ENCODE measurements at regions not wholly inside any gene's neighbourhood (a gene's known extent, or its start where the extent isn't known, plus 50 kb on each side); places are given as distances from the start of the nearest gene placed in this dataset.

DNA sequence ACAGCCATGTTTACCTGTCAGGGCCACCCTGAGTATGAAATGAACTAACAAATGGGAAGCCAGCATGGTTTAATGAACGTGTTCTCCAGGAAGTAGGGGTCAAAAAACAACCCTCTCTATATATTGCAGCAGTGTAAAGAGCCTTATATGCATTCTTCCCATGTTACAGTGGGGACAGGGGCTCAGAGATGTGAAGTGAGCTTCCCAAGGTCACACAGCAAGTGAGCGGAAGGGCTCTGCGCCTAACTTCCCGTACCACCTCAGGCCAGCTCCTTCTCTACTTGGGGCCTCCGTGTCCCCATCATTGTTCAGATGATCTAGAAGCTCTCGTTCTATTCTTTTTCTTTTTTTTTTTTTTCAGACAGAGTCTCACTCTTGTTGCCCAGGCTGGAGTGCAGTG, 105.1 kb upstream of the MAP1LC3B2 start:
- TF ChIP-seq POLR2AphosphoS5 (IDR thresholded peaks at IDR 0.05; ENCODE audit: borderline replicate concordance, low read depth, low read length), result no peak
- TF ChIP-seq EZH2 (IDR thresholded peaks at IDR 0.05), result no peak
- TF ChIP-seq FOXP2 (optimal IDR thresholded peaks at IDR 0.05; ENCODE audit: control extremely low read depth, extremely low read length, insufficient read depth), result no peak
- H3K36me3 ChIP-seq (ENCODE audit: insufficient read depth, low read length), result no peaks in the 10 kb centered on the region
- no peak for DNase-seq (ENCODE audit: low read depth, low spot score)
- H3K9me3 ChIP-seq (ENCODE audit: low read depth, low read length), result no peaks in the 10 kb centered on the region
- H3K9ac ChIP-seq (ENCODE audit: insufficient read length), result no peak overlapping the region
- no peak overlapping the region for H3K27ac ChIP-seq
- H3K4me3 ChIP-seq, result no peak overlapping the region

DNA sequence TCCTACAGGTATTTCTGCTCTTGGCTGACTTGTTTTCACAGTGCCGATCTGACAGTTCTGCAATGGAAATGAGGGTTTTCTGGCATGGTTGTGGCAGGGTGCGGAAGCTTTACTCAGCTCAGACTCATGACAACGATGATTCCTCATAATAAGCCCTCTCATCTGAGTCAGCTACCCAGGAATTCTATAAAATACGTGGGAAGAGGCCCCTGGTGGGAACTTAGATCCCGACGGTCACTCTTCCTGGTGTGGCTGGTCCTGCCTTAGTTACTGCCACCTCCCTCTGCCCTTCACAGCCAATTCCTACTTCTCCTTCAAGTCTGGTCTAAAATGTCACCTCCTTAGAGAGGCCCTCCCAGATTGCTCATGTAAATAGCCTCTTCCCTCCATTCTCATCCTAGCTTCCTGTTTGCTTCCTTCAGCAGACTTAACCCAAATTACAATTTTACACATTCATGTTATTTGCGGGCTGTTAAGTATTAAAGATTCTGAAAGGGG, 104.2 kb upstream of the MAP1LC3B2 start:
- Histone ChIP-seq H3K9me3 (ENCODE audit: low read depth, low read length) (no peaks in the 10 kb centered on the region), H3K9ac (ENCODE audit: insufficient read length) (no peak overlapping the region), H3K4me3 (no peak overlapping the region), H3K27ac (no peak overlapping the region), H3K36me3 (ENCODE audit: insufficient read depth, low read length) (no peaks in the 10 kb centered on the region)
- no peak for TF ChIP-seq EZH2 (IDR thresholded peaks at IDR 0.05)
- no peak for TF ChIP-seq POLR2AphosphoS5 (IDR thresholded peaks at IDR 0.05; ENCODE audit: borderline replicate concordance, low read depth, low read length)
- no peak for TF ChIP-seq FOXP2 (optimal IDR thresholded peaks at IDR 0.05; ENCODE audit: control extremely low read depth, extremely low read length, insufficient read depth)
- DNase-seq (ENCODE audit: low read depth, low spot score), result no peak

DNA sequence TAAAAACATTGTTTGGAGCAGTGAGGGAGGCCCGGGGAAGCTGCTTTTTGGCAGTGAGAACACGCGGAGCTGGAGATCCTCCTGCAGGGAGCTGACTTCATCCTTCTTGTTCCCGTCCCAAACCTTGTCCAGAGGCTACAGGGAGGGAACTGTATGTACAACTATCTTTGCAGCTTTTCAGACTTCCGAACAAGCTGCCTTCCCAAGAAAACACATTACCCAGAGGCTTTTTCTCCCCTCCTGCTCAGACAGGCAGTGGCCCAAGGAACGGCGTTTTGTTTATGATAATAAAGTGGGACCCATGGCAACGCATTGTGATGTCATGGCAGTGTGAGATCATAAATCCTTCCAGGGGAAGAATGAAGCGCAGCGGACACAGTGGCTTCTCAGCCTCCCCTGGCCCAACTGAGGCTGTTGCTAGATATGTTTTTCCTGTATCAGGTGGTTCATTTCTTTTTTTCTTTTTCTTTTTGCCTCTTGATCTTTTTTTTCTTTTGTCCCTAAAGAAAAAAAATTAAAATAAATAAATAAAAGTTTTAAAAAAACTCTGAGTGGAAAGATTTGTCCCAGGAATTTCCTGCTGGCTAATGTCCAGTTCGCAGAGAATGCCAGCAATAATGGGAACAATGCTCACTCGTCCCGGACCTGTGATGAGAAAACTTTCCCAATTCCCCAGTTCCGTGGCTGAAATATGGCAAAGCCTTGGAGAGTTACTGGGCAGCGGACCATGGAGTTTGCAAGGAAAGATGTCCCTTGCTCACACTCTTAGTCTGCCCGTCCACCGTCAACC, 103.4 kb upstream of the MAP1LC3B2 start:
- no peak for DNase-seq (ENCODE audit: low read depth, low spot score)
- Histone ChIP-seq H3K9me3 (ENCODE audit: low read depth, low read length) (no peaks in the 10 kb centered on the region), H3K36me3 (ENCODE audit: insufficient read depth, low read length) (no peaks in the 10 kb centered on the region), H3K27ac (peak overlapping the region; percentile 81), H3K4me3 (no peak overlapping the region), H3K9ac (ENCODE audit: insufficient read length) (no peak overlapping the region)
- TF ChIP-seq FOXP2 (optimal IDR thresholded peaks at IDR 0.05; ENCODE audit: control extremely low read depth, extremely low read length, insufficient read depth), result no peak
- TF ChIP-seq EZH2 (IDR thresholded peaks at IDR 0.05), result no peak
- no peak for TF ChIP-seq POLR2AphosphoS5 (IDR thresholded peaks at IDR 0.05; ENCODE audit: borderline replicate concordance, low read depth, low read length)

DNA sequence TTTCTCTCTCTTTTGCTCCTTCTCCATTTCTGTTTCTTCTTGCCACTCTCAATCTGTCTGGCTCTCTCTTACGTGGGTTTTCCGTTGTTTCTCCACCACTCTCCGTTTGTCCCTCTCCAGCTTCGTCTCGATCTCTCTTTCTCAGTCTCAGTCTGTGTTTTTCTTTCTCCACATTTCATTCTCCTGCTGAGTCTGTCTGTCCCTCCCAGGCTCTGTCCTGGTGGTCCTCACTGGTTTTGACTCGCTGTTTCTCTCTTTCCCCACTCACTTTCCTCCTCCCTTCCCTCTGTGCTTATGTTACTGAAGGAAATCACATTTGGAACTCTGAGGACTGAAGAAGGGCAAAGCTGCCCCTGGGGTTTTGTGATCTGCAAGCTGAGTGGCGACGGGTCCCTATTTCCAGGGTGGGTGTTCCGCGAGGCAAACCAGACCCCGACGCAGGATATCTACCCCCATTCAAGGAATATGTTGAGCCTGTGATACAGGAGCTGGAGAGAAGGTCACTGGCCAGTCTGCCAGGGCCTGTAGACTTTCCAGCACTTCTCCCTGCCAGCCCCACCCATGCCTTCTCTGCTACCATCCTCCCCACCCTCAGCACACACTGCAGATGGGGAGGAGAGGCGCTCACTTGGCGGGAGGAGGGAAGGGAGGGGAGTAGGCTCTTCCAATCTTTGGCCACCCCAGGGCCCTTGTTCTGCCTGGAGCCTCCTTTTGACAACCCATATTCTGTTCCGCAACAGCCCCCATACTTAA, 102.7 kb upstream of the MAP1LC3B2 start:
- Histone ChIP-seq H3K36me3 (ENCODE audit: insufficient read depth, low read length) (no peaks in the 10 kb centered on the region), H3K27ac (peak overlapping the region; percentile 81), H3K9me3 (ENCODE audit: low read depth, low read length) (no peaks in the 10 kb centered on the region), H3K4me3 (no peak overlapping the region), H3K9ac (ENCODE audit: insufficient read length) (peak overlapping the region; percentile 26)
- no peak for DNase-seq (ENCODE audit: low read depth, low spot score)
- no peak for TF ChIP-seq POLR2AphosphoS5 (IDR thresholded peaks at IDR 0.05; ENCODE audit: borderline replicate concordance, low read depth, low read length)
- no peak for TF ChIP-seq EZH2 (IDR thresholded peaks at IDR 0.05)
- no peak for TF ChIP-seq FOXP2 (optimal IDR thresholded peaks at IDR 0.05; ENCODE audit: control extremely low read depth, extremely low read length, insufficient read depth)

DNA sequence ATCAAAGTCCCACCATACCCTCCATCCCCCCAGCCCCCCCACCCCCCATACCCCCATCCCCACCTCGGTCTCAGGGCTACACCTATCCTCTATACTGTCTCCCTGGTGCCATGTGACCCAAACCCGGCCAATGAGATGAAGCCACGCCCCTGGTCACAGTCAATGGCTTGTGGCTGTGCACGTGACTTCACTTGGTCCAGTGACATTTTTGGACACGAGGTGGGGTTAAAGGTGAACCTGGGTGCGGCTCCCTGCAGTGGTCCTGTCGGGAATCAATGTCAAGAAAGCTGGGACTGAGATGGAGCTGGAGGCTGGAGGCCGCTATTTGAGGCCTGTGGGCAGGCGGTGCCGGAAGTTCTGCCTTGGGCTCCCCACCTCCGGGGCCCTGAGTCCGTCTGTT, 100.7 kb upstream of the MAP1LC3B2 start:
- Histone ChIP-seq H3K9ac (ENCODE audit: insufficient read length) (no peak overlapping the region), H3K9me3 (ENCODE audit: low read depth, low read length) (no peaks in the 10 kb centered on the region), H3K36me3 (ENCODE audit: insufficient read depth, low read length) (no peaks in the 10 kb centered on the region), H3K4me3 (no peak overlapping the region), H3K27ac (0 out of 2 replicates have a peak overlapping the region, but pooled peaks have one; percentile 87)
- DNase-seq (ENCODE audit: low read depth, low spot score), result no peak
- TF ChIP-seq EZH2 (IDR thresholded peaks at IDR 0.05) (no peak), POLR2AphosphoS5 (IDR thresholded peaks at IDR 0.05; ENCODE audit: borderline replicate concordance, low read depth, low read length) (no peak), FOXP2 (optimal IDR thresholded peaks at IDR 0.05; ENCODE audit: control extremely low read depth, extremely low read length, insufficient read depth) (no peak)

DNA sequence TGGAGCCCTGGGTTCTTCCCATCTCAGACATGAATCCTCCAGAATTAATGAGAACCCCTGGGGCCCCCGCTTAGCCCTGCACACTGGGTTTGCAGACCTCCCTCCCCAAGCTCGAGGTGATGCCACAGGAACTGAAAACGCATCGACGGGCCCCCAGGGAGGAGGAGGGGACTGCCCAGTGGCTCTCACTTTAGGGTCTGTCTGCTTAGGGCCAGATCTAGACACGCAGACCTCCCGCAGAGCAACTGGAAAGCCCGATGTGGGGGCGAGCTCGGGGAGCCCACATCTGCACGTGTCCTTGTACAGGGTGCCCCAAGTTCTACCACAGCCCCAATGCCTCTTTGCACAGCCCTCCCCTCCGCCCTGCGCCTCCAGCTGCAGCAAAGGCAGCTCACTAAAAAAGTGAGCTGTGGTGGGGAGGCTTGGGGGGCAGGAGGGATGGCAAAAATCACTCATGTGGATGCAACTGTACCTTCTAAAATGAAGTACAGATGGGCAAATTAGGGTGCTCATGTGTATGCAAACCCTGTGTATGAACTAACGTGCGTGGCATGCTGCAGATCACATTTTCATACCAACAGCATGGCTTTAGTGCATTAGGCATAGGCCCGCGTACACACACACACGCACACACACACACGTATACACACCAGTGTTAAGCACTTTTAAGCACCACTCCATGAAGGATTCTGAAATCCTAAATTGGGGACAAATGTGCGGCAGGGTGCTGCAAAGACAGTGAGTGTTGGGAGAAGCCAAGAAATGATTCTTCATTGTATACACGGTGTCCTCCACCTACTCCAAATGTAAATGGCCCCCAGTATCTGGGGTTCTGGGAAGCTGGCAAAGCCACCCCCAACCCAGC, 99.9 kb upstream of the MAP1LC3B2 start:
- H3K27ac ChIP-seq, result peak overlapping the region; percentile 87
- H3K9me3 ChIP-seq (ENCODE audit: low read depth, low read length), result no peaks in the 10 kb centered on the region
- H3K9ac ChIP-seq (ENCODE audit: insufficient read length), result no peak overlapping the region
- peak overlapping the region; percentile 54 for H3K4me3 ChIP-seq
- TF ChIP-seq EZH2 (IDR thresholded peaks at IDR 0.05), result no peak
- no peak for TF ChIP-seq FOXP2 (optimal IDR thresholded peaks at IDR 0.05; ENCODE audit: control extremely low read depth, extremely low read length, insufficient read depth)
- no peak for TF ChIP-seq POLR2AphosphoS5 (IDR thresholded peaks at IDR 0.05; ENCODE audit: borderline replicate concordance, low read depth, low read length)
- DNase-seq (ENCODE audit: low read depth, low spot score), result no peak
- H3K36me3 ChIP-seq (ENCODE audit: insufficient read depth, low read length), result no peaks in the 10 kb centered on the region

DNA sequence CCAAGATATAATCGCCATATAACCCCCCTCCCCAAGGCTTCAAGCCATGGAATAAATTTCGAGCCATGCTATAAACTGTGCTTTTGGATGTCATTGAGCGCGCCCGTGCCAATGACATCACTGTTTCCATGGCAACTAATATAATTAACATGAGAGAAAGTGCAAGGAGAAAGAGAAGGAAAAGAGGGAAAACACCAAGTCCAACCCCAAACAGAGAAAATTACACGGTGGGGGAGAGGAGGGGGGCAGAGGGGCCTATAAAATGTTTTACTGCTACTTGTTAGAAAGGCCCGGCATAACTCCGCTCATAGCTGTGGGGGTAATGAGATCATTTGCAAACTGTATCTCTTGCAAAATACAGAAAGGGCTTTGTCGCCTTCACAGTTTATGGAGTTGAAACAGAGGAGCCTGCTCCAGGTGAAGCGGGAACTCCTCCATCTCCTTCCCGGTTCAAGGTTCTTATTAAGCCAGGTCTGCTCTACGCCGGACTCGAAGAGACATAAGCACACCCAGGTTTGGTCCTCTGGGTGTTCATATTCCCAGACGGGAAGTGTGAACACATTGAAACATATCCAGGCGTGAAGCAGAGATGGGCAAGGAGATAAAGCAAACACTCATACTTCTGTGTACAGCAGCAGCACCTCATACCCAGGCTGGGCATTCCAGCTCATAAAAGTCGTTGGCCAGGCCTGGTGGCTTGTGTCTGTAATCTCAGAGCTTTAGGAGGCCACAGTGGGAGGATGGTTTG, 99.1 kb upstream of the MAP1LC3B2 start:
- Histone ChIP-seq H3K27ac (peak overlapping the region; percentile 87), H3K9ac (ENCODE audit: insufficient read length) (peak overlapping the region; percentile 34), H3K36me3 (ENCODE audit: insufficient read depth, low read length) (no peaks in the 10 kb centered on the region), H3K4me3 (peak overlapping the region; percentile 54), H3K9me3 (ENCODE audit: low read depth, low read length) (no peaks in the 10 kb centered on the region)
- TF ChIP-seq POLR2AphosphoS5 (IDR thresholded peaks at IDR 0.05; ENCODE audit: borderline replicate concordance, low read depth, low read length), result no peak
- TF ChIP-seq FOXP2 (optimal IDR thresholded peaks at IDR 0.05; ENCODE audit: control extremely low read depth, extremely low read length, insufficient read depth), result no peak
- peak; percentile 86 for DNase-seq (ENCODE audit: low read depth, low spot score)

Data from SK-N-MC (cell line).